Amniotic epithelial cell (primary cell): ENCODE measurements at regions not wholly inside any gene's neighbourhood (a gene's known extent, or its start where the extent isn't known, plus 50 kb on each side); places are given as distances from the start of the nearest gene placed in this dataset.

Source experiments
- DNase-seq: peaks from one replicate; pipeline ENCODE4 v3.0.0-alpha.2; 2010; ENCODE audit warnings: low read depth

DNA sequence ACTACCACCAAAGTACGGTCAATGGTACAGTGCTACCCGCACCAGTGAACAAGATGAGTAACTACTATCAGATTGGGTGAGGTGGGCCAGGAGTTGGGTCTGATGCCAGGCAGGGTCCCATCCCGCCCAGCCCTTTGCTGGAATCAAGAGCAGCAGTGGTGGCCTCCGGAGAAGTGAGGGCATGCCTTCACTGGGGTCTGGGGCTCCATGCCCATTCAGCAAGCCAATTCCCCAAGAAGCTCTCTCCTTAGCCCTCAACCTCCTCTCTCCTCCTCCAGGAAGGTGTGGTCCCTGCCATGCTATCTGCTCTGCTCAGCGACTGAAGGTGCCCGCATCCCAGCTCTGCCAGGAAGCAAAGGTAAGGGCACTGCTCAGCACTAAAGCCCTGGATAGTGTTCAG, 62.7 kb upstream of the CPLX2 start:
- no peak for DNase-seq

DNA sequence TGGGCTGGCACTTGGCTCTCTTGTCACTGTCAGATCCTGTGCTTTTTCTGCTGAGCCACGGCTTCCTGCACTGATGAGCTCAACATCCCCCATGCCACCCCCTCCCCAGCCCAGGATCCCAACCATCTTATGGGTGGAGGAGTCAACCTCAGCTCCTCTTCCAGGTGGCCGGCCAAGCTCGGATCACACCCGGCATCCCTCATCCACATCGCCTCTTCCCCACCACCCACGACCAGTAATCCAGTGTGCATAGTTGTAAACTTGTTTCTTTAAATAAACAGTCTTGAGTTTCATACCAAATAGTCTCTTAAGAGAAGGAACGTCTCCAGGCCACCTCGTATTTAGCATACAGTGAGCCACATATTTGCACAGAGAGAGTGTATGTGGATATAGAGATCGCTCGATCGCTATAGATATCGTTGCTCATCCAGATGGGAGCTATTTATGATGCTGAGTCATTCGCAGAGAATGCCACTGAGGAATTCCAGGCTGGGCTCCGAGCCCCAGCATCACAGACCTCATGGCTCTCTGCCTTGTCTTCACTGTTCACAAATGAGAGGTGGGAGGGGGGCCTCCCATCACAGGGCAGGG, 61.8 kb upstream of the CPLX2 start:
- peak; percentile 3 for DNase-seq

DNA sequence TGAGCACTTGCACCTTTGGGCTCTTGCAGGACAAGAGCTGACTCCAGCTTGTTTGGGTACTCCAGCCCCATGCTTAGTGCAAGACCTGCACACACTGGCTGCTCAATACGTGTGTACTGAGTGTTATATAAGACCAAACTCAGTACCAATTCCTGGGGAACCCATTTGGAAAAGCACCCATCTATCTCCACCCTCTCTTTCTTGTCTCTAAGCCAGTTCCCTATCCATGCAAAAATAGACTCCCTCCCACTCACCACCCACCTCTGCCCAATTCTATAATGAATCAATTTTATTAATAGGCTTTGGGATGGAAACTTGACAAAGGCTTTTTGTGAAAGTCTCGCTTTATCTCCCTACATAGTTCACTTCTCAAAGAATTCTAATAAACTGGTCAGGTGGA, 60.9 kb upstream of the CPLX2 start:
- DNase-seq, result no peak

DNA sequence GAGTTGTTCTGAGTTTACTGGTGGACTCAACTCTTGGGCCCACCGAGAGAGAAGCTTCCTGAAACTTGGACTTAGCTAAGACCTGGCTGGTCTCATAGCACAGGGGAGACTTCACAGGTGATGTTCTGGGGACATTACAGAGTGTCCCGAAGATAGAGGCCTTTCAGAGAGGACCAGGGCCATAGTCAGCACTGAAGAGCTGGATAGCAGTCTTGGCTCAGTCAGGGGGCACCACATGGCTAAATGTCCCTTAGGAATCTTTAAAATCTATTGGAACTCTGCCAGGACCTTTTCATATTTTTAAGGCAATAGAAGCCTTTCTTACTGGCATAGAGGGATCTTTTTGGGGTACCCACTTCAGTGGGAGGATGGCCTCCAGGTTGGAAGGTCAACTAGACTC, 59.8 kb upstream of the CPLX2 start:
- no peak for DNase-seq

DNA sequence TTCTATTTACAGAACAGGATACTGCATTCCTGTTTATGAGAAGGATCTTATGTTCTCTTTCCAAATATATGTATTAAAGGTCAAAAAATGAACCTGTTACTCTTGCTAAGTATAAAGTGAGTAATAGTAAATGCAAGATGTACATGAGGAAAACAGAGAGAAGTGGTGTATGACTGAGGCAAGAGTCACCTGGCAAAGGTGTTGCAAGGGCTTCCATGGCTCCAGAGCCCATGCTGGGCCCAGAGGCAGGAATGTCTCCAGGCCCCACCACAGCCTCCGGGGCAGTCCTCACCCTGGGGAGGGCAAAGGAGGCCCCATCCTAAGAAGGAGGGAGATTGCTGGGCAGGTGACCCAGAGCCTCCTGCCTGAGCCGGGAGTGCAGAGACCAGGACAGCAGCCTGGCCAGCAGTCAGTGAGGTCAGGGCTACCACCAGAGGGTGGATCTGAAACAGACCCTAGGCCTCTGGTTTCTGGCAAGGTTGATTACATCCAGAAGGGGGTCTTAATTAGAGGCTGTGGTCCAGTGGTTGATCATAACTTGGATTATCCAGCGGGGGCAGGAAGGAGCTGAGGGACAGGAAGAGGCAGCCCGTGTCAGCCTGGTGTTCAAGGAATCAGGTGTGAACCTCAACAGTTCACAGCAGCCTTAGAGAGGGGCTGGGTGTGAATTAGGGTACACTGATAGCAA, 57.3 kb upstream of the CPLX2 start:
- DNase-seq, result no peak

DNA sequence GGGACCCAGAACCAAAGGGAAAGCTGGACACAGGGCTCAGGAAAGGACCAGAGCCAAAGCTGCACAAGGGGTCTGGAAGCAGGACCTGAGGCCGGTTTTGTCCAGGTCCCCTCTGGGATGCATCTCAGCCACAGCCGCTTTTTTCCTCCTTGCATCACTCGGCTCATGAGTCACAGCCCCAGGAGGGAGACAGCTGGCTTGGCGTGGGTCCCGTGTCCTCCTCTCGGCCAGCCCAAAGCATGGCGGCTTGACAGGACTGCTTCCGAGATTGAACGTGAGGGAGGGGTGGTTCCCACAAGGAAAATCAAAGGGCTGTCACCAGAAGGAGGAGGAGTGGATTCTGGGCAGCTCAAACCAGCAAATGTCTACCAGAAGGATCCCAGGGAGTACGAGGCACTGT, 56.7 kb upstream of the CPLX2 start:
- no peak for DNase-seq

DNA sequence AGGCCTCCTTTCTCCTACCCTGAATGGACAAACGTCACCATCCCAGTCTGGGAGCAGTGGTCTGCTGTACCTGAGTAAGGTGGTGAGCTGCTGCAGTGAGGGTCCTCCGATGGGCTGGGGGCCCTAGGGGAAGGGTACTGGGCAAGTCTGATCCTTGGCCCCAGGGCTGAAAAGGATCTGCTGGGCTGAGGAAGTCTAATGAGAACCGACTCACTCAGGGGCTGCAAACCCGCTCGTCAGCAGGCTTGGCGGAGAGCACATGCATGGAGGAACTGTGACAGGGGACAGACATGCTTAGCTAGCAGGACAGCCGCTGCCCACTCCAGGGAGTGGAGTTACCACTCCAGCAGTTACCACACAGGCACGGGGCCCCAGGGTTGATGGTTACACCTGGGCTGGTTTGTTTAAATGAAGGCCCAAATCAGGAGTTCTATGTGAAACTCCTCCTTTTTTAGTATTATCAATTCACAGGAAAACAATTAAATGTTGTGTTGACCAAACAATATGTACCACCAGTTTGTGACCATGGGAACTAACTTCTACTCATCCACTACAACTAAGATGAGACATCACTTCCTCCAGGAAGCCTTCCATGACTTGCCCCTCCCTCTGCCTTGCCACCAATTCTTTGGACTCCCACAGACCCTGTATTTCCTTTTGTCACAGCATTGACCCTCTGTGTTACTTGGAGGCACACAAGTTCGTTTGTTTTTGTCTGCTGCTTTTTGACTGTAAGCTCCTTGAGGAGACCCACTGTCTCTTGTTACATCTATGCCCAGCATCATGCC, 56.1 kb upstream of the CPLX2 start:
- no peak for DNase-seq

DNA sequence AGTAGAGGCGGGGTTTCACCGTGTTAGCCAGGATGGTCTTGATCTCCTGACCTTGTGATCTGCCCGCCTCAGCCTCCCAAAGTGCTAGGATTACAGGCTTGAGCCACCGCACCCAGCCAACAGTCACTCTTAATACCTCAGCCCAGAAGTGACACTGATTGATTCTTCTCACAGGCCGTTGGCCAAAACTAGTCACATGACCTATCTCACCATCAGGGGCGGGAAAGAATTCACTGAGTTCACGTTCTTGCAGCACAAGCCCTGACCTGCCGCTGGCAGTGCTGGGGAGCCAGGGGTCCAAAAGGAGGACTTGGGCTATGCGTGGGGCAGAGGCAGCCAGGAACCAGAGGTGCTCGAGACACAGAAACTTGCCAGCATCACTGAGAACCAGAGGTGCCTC, 55.0 kb upstream of the CPLX2 start:
- DNase-seq, result no peak

DNA sequence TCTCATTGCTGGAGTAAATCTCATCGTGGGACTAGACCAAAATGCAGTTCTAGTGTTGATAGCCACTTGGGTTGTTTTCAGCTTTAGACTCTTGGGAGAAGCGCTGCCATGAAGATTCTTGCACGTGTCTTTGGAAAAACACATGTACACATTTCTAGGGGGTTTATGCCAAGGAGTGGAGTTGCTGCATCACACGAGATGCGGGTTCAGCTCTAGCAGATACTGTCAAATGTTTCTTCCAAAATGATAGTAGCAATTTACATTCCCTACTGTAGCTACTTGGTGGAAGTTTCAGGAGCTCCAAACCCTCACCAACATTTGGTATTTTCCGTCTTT, 52.3 kb upstream of the CPLX2 start:
- DNase-seq, result no peak

DNA sequence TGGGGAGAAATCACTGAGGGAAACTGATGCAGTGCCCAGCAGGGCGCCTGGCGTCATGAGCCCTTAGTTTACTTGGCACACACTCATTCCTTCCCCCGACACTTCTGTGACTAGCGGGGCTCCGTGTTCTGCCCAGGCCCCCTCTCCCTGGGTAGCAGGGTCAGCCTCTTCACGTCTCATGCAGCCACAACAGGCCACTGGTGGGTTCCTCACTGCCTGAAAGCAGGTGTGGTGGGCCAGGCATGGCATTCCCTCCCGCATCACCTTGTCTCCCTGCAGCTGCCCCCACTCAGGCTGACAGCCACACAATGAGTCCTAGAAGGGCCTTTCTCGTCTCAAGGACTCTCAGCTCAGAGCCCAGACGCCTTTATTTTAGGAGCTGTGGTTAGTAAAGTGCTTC, 51.1 kb upstream of the CPLX2 start:
- DNase-seq, result no peak
